Lower lobe of right lung (tissue), 2 donors: ENCODE measurements at regions not wholly inside any gene's neighbourhood (a gene's known extent, or its start where the extent isn't known, plus 50 kb on each side); places are given as distances from the start of the nearest gene placed in this dataset.

Experiments
- ATAC-seq, 2 donors: fragments of 200-7000 bp; cut with Tn5 transposase; one replicate each; pipeline ENCODE4 v1.9.1; 2020 to 2022; ENCODE audit warnings: mild to moderate bottlenecking in 2 of 2, moderate library complexity in 2 of 2
- DNase-seq: peaks from one replicate; pipeline ENCODE4 v3.0.0-alpha.2; 2020
- H3K27ac ChIP-seq: fragments of 200-600 bp; one replicate; pipeline ENCODE4 v1.8.0; 2022
- H3K27me3 ChIP-seq: fragments of 200-600 bp; one replicate; pipeline ENCODE4 v1.8.0; 2022; ENCODE audit warnings: low read depth
- H3K36me3 ChIP-seq: fragments of 200-600 bp; one replicate; pipeline ENCODE4 v1.8.0; 2022; ENCODE audit warnings: mild to moderate bottlenecking
- H3K4me1 ChIP-seq: fragments of 200-600 bp; one replicate; pipeline ENCODE4 v1.8.0; 2022
- H3K4me3 ChIP-seq: fragments of 200-600 bp; one replicate; pipeline ENCODE4 v1.8.0; 2022; ENCODE audit warnings: mild to moderate bottlenecking
- H3K9me3 ChIP-seq: fragments of 200-600 bp; one replicate; pipeline ENCODE4 v1.8.0; 2022
- CTCF ChIP-seq: fragments of 200-600 bp; IDR thresholded peaks from one replicate; pipeline ENCODE4 v1.8.0; 2022; ENCODE audit warnings: antibody characterized with exemption, mild to moderate bottlenecking
- intact Hi-C: fragments of 100-400 bp; cut with DNase I; formaldehyde crosslinking; loops from one replicate; pipeline ENCODE4 v1.11.0; 2022
- donor health status: DM: no; HTN: yes; CAD: no; lungs with severe emphysema.

- no peak for ATAC-seq
- no peak for TF ChIP-seq CTCF
- H3K27ac ChIP-seq, result no peak overlapping the region
Measured at GRCh38 chr1:58928514-58928913, 144.7 kb upstream of the JUN start.

GRCh38 chr1:58929671-58930325 is 146.0 kb upstream of the JUN start:
- ATAC-seq, result no peak
- no peaks in the 10 kb centered on the region for H3K27me3 ChIP-seq
- intact Hi-C loops, result no loop called here
- no peaks in the 10 kb centered on the region for H3K9me3 ChIP-seq
- TF ChIP-seq CTCF, result no peak
- peaks cover 34% of the 10 kb centered on the region for H3K4me1 ChIP-seq
- H3K36me3 ChIP-seq, result no peaks in the 10 kb centered on the region
- H3K27ac ChIP-seq, result no peak overlapping the region
- H3K4me3 ChIP-seq, result no peak overlapping the region
- no peak for DNase-seq

More at GRCh38 chr1:58928514-58928913, 144.7 kb upstream of the JUN start:
- Histone ChIP-seq H3K36me3 (no peaks in the 10 kb centered on the region), H3K4me1 (peaks cover 31% of the 10 kb centered on the region), H3K4me3 (no peak overlapping the region), H3K27me3 (no peaks in the 10 kb centered on the region), H3K9me3 (no peaks in the 10 kb centered on the region)
- intact Hi-C loops, result no loop called here
- DNase-seq, result no peak

- Histone ChIP-seq H3K36me3 (no peaks in the 10 kb centered on the region), H3K4me3 (no peak overlapping the region), H3K27me3 (no peaks in the 10 kb centered on the region), H3K27ac (no peak overlapping the region), H3K9me3 (no peaks in the 10 kb centered on the region), H3K4me1 (peaks cover 32% of the 10 kb centered on the region)
- ATAC-seq (no peak), DNase-seq (no peak)
- no peak for TF ChIP-seq CTCF
- intact Hi-C loops, result no loop called here
Measured at GRCh38 chr1:58931024-58931423, 147.2 kb upstream of the JUN start.

GRCh38 chr1:58931756-58932155 is 147.9 kb upstream of the JUN start:
- Histone ChIP-seq H3K27me3 (no peaks in the 10 kb centered on the region), H3K36me3 (no peaks in the 10 kb centered on the region), H3K4me3 (no peak overlapping the region), H3K4me1 (peaks cover 24% of the 10 kb centered on the region), H3K9me3 (no peaks in the 10 kb centered on the region), H3K27ac (no peak overlapping the region)
- no peak for ATAC-seq
- TF ChIP-seq CTCF, result no peak
- intact Hi-C loops, result no loop called here
- no peak for DNase-seq

GRCh38 chr1:58932859-58933598 is 149.2 kb upstream of the JUN start:
- peak; percentile 85 for DNase-seq
- H3K27me3 ChIP-seq, result no peaks in the 10 kb centered on the region
- ATAC-seq, result peak; percentile 95 to 97

More at GRCh38 chr1:58932859-58933598, 149.2 kb upstream of the JUN start:
- H3K36me3 ChIP-seq, result no peaks in the 10 kb centered on the region
- no peaks in the 10 kb centered on the region for H3K9me3 ChIP-seq
- peaks cover 19% of the 10 kb centered on the region for H3K4me1 ChIP-seq
- intact Hi-C loops, result no loop called here
- peak overlapping the region; percentile 63 for H3K27ac ChIP-seq
- no peak overlapping the region for H3K4me3 ChIP-seq
- TF ChIP-seq CTCF, result no peak
